ENCODE measurements at regions not wholly inside any gene's neighbourhood (a gene's known extent, or its start where the extent isn't known, plus 50 kb on each side); places are given as distances from the start of the nearest gene placed in this dataset.
A peak's percentile ranks its signal among the peaks of the same experiment; 100 is the strongest.

- H3K27me3 Mint-ChIP-seq (ENCODE audit: low read depth), result no peaks in the 10 kb centered on the region
- H3K4me1 Mint-ChIP-seq (ENCODE audit: low read depth), result peaks cover 12% of the 10 kb centered on the region
- H3K27ac Mint-ChIP-seq, result no peak overlapping the region
- no peak overlapping the region for H3K4me3 Mint-ChIP-seq
- no peaks in the 10 kb centered on the region for H3K9me3 Mint-ChIP-seq
- peaks cover 2% of the 10 kb centered on the region for H3K36me3 Mint-ChIP-seq (ENCODE audit: low read depth)
Observed at GRCh38 chr3:188057124-188057523, 96.8 kb upstream of the LPP start.

DNA sequence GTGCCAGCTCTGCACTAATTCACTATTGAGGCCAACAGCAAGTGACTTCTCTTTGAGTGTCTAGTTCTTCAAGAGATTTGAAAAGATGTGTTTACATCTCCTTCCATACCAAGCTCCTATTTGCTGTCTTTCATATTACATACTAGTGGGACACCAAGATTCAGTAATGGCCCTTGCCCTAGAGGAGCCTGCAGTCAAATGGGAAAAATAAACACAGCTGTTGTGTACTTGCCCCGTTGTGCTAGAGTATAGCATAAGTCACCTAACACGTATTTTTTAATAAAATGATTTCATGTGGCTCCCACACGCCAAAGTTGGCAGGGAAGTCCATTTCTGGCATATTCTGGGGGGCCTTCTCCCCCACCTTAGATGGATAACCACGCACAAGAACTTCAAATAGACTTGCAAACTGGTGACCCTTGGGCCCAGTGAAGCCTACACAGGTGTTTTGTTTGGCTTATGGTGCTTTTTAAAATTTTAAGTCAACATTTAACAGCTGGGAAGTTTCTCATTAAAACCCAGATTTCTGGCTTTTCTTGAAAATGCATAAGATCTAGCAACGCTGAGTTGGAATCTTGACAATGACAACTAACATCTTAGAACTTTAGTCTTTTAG is 95.3 kb upstream of the LPP start:
- no peak overlapping the region for H3K27ac Mint-ChIP-seq
- H3K27me3 Mint-ChIP-seq (ENCODE audit: low read depth), result no peaks in the 10 kb centered on the region
- H3K4me1 Mint-ChIP-seq (ENCODE audit: low read depth), result peaks cover 12% of the 10 kb centered on the region
- H3K9me3 Mint-ChIP-seq, result no peaks in the 10 kb centered on the region
- H3K4me3 Mint-ChIP-seq, result no peak overlapping the region
- peaks cover 2% of the 10 kb centered on the region for H3K36me3 Mint-ChIP-seq (ENCODE audit: low read depth)

DNA sequence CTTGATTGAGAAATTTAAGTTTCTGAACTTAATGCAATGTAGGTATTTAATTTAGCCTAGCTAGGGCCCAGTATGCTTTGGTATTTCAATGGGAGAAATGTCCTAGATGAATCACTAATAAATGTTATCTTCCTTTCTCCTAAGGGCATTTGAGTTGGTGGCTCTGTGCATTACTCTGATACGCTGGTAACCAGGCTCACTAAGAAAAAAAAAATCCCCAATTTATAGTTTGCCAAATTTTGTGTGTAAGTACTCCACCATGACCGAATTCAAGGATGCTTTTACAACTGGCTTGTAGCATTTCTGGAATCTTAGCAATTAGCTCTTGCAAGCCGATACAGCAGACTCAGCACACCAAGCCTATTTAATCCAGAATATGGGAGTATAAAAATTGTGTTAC is 94.6 kb upstream of the LPP start:
- Mint-ChIP-seq H3K9me3 (no peaks in the 10 kb centered on the region), H3K4me1 (ENCODE audit: low read depth) (peaks cover 17% of the 10 kb centered on the region), H3K27me3 (ENCODE audit: low read depth) (no peaks in the 10 kb centered on the region), H3K27ac (no peak overlapping the region), H3K4me3 (no peak overlapping the region), H3K36me3 (ENCODE audit: low read depth) (peaks cover 2% of the 10 kb centered on the region)

- H3K27me3 Mint-ChIP-seq (ENCODE audit: low read depth), result no peaks in the 10 kb centered on the region
- H3K36me3 Mint-ChIP-seq (ENCODE audit: low read depth), result peaks cover 2% of the 10 kb centered on the region
- H3K4me1 Mint-ChIP-seq (ENCODE audit: low read depth), result peaks cover 21% of the 10 kb centered on the region
- no peak overlapping the region for H3K4me3 Mint-ChIP-seq
- H3K27ac Mint-ChIP-seq, result no peak overlapping the region
- no peaks in the 10 kb centered on the region for H3K9me3 Mint-ChIP-seq
Observed at GRCh38 chr3:188060264-188060835, 93.6 kb upstream of the LPP start.

GRCh38 chr3:188060840-188061544 is 93.0 kb upstream of the LPP start:
- H3K4me3 Mint-ChIP-seq, result peak overlapping the region; percentile 6
- H3K27ac Mint-ChIP-seq, result peak overlapping the region; percentile 74
- H3K27me3 Mint-ChIP-seq (ENCODE audit: low read depth), result no peaks in the 10 kb centered on the region
- no peaks in the 10 kb centered on the region for H3K9me3 Mint-ChIP-seq
- peaks cover 2% of the 10 kb centered on the region for H3K36me3 Mint-ChIP-seq (ENCODE audit: low read depth)
- H3K4me1 Mint-ChIP-seq (ENCODE audit: low read depth), result peaks cover 21% of the 10 kb centered on the region

DNA sequence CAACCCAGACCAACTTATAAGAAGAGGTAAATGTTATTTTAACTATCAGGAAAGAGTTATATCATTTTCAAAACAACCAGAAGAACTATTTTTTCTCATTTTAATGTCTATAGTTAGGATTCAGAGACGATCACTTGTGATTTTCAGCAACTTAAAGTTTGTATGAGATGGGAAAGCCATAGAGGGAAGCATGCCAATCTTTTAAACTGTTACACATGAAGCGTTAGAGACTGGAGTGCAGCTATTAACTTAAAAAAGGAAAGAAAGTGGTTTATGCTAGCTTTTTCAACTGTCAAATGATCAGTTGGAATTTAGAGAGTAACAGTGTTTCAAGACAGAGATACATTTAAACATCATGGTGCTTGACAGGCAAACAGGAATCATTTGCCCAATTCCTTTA is 91.7 kb upstream of the LPP start:
- H3K36me3 Mint-ChIP-seq (ENCODE audit: low read depth), result peaks cover 2% of the 10 kb centered on the region

DNA sequence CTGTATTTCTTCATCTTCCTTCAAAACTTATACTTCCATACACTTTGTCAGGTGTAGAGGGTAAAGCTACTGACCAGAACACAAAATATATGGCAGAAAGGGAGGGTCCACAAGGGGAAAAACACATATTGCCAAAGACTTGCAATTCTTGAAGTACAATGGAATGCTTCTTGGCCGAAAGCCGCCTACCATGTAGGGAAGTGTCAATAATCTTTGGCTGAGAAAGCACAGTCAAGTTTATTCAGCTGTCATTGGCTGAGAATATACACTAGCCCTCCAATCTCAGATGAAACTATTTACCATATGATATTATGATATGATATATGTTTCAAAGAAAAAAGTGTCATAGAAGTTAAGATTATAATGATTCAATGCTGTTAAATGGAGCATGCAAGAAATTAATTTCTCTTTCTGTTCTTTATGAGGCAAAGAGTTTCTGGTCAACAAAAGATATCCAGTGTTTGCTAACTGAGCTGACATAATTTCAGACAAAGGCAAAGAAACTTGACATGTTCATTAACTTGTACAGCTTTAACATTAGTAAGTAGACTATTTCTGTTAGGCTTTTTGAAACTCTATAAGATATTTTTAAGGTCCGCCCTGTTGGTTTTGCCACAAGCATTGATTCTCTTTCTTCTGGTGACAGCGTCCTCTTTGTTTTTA is 89.0 kb upstream of the LPP start:
- H3K36me3 Mint-ChIP-seq (ENCODE audit: low read depth), result peaks cover 2% of the 10 kb centered on the region
- H3K27ac Mint-ChIP-seq, result no peak overlapping the region
- no peaks in the 10 kb centered on the region for H3K27me3 Mint-ChIP-seq (ENCODE audit: low read depth)
- peaks cover 21% of the 10 kb centered on the region for H3K4me1 Mint-ChIP-seq (ENCODE audit: low read depth)
- H3K9me3 Mint-ChIP-seq, result no peaks in the 10 kb centered on the region
- no peak overlapping the region for H3K4me3 Mint-ChIP-seq

More for the DNA sequence above, 91.7 kb upstream of the LPP start:
- Mint-ChIP-seq H3K4me1 (ENCODE audit: low read depth) (peaks cover 21% of the 10 kb centered on the region), H3K27me3 (ENCODE audit: low read depth) (no peaks in the 10 kb centered on the region), H3K9me3 (no peaks in the 10 kb centered on the region), H3K4me3 (no peak overlapping the region), H3K27ac (no peak overlapping the region)

- Mint-ChIP-seq H3K36me3 (ENCODE audit: low read depth) (peaks cover 2% of the 10 kb centered on the region), H3K4me1 (ENCODE audit: low read depth) (peaks cover 19% of the 10 kb centered on the region), H3K9me3 (no peaks in the 10 kb centered on the region), H3K4me3 (no peak overlapping the region), H3K27me3 (ENCODE audit: low read depth) (no peaks in the 10 kb centered on the region), H3K27ac (no peak overlapping the region)
Observed at GRCh38 chr3:188066141-188066540, 87.8 kb upstream of the LPP start.

DNA sequence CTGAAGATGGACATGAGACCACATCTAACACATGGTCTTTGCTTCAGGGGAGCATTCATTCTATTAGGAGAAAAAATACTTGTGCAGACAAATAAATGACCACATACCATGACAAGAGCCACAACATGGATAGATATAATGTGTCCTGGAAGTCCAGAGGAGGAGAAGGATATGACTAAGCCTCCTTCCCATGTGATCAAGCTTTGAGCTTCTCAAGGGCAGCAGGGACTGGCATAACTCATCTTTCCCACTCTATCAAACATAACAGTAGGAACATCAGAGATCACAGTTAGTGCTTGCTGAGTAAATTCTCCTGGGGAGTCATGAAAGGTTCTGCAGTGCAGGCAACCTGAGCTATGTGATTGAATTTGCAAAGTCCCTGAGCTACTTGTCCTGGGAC is 86.0 kb upstream of the LPP start:
- Mint-ChIP-seq H3K36me3 (ENCODE audit: low read depth) (no peaks in the 10 kb centered on the region), H3K27ac (no peak overlapping the region), H3K4me3 (no peak overlapping the region), H3K27me3 (ENCODE audit: low read depth) (no peaks in the 10 kb centered on the region), H3K9me3 (no peaks in the 10 kb centered on the region), H3K4me1 (ENCODE audit: low read depth) (peaks cover 9% of the 10 kb centered on the region)

- Mint-ChIP-seq H3K9me3 (no peaks in the 10 kb centered on the region), H3K27me3 (ENCODE audit: low read depth) (no peaks in the 10 kb centered on the region), H3K36me3 (ENCODE audit: low read depth) (no peaks in the 10 kb centered on the region), H3K4me3 (no peak overlapping the region), H3K4me1 (ENCODE audit: low read depth) (peaks cover 9% of the 10 kb centered on the region), H3K27ac (no peak overlapping the region)
Observed at GRCh38 chr3:188068342-188068741, 85.6 kb upstream of the LPP start.

DNA sequence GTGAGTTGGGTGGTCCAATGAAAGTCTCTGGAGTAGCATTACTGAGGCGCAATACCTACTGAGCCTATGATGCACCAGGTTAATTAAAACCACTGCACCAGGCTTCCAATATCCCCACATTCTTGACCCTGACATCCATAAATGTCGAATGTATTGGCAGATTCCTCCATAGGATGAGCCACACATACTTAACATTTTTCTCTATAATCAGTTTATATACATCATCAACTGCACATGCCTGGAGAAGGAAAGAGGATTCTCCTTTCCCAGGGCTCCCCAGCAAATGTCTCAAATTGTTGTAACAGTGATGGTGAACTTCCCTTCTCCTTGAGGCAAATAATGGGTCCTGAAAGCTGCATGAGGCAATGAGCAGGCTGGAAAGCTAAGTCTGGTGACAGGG is 82.3 kb upstream of the LPP start:
- H3K27ac Mint-ChIP-seq, result no peak overlapping the region
- H3K4me1 Mint-ChIP-seq (ENCODE audit: low read depth), result no peaks in the 10 kb centered on the region
- H3K27me3 Mint-ChIP-seq (ENCODE audit: low read depth), result no peaks in the 10 kb centered on the region

DNA sequence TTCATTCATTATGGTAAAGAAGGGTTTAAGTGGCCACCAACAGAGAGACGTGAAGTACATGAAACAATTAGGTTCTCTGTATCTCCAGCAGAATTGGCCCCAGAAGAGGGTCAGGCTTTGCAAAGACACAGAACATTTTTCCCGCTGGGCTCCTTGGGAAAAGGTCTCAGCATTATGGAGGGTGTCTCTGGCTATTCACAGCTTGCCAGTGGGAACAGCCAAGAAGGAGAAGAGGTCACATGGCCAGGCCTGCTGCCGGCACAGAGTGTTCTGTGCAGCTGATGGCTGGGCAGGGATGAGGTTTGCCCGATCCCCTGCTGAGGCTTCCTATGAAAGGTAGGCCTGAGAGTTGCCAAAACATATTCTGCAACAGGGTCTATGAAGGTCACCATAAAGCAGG is 77.8 kb upstream of the LPP start:
- peaks cover 2% of the 10 kb centered on the region for H3K36me3 Mint-ChIP-seq (ENCODE audit: low read depth)
- H3K27me3 Mint-ChIP-seq (ENCODE audit: low read depth), result no peaks in the 10 kb centered on the region
- H3K4me3 Mint-ChIP-seq, result no peak overlapping the region
- H3K4me1 Mint-ChIP-seq (ENCODE audit: low read depth), result no peaks in the 10 kb centered on the region
- H3K27ac Mint-ChIP-seq, result no peak overlapping the region
- H3K9me3 Mint-ChIP-seq, result peaks cover 19% of the 10 kb centered on the region

More for the DNA sequence above, 82.3 kb upstream of the LPP start:
- Mint-ChIP-seq H3K36me3 (ENCODE audit: low read depth) (no peaks in the 10 kb centered on the region), H3K9me3 (no peaks in the 10 kb centered on the region), H3K4me3 (no peak overlapping the region)

GRCh38 chr3:188077160-188077799 is 76.7 kb upstream of the LPP start:
- Mint-ChIP-seq H3K27ac (no peak overlapping the region), H3K27me3 (ENCODE audit: low read depth) (no peaks in the 10 kb centered on the region), H3K4me3 (no peak overlapping the region), H3K36me3 (ENCODE audit: low read depth) (peaks cover 2% of the 10 kb centered on the region), H3K4me1 (ENCODE audit: low read depth) (no peaks in the 10 kb centered on the region), H3K9me3 (peaks cover 19% of the 10 kb centered on the region)

- peaks cover 19% of the 10 kb centered on the region for H3K9me3 Mint-ChIP-seq
- no peaks in the 10 kb centered on the region for H3K27me3 Mint-ChIP-seq (ENCODE audit: low read depth)
- peaks cover 2% of the 10 kb centered on the region for H3K36me3 Mint-ChIP-seq (ENCODE audit: low read depth)
- H3K27ac Mint-ChIP-seq, result no peak overlapping the region
- no peaks in the 10 kb centered on the region for H3K4me1 Mint-ChIP-seq (ENCODE audit: low read depth)
- H3K4me3 Mint-ChIP-seq, result no peak overlapping the region
Observed at GRCh38 chr3:188080091-188080490, 73.9 kb upstream of the LPP start.
